ENCODE measurements at regions not wholly inside any gene's neighbourhood (a gene's known extent, or its start where the extent isn't known, plus 50 kb on each side); places are given as distances from the start of the nearest gene placed in this dataset.

- DNase-seq (ENCODE audit: low read depth in 2 of 2) = no peak
Observed at GRCh38 chr13:111038887-111039286, 76.2 kb upstream of the ARHGEF7 start.

GRCh38 chr13:111037927-111038326 lies 77.2 kb upstream of the ARHGEF7 start:
- no peak for DNase-seq (ENCODE audit: low read depth in 2 of 2)

GRCh38 chr13:111036665-111037064 lies 78.4 kb upstream of the ARHGEF7 start:
- DNase-seq (ENCODE audit: low read depth in 2 of 2) = no peak

- no peak for DNase-seq (ENCODE audit: low read depth in 2 of 2)
Observed at GRCh38 chr13:111035861-111036260, 79.2 kb upstream of the ARHGEF7 start.

DNA sequence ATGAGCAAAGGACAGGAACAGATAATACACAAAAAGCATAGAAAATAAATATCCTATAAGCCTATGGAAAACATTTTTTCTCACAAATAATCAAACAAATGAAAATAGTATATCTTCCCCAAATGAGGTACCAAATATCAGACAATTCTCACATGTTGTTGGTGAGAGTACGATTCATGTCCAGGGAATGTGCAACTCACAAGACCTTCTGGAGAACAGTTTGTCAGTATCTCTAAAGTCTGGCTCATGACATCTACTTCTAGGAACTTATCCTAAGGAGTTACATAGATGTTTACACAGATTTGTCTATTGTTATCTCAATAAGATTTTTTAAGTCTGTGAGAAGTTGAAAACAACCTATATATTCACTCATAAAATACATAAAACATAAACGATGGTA lies 80.3 kb upstream of the ARHGEF7 start:
- DNase-seq (ENCODE audit: low read depth in 2 of 2) = no peak

- DNase-seq (ENCODE audit: low read depth in 2 of 2) = no peak
Observed at GRCh38 chr13:111033172-111034130, 81.7 kb upstream of the ARHGEF7 start.

- DNase-seq (ENCODE audit: low read depth in 2 of 2) = peak; percentile 14 to 29
Observed at GRCh38 chr13:111031531-111031961, 83.6 kb upstream of the ARHGEF7 start.

DNA sequence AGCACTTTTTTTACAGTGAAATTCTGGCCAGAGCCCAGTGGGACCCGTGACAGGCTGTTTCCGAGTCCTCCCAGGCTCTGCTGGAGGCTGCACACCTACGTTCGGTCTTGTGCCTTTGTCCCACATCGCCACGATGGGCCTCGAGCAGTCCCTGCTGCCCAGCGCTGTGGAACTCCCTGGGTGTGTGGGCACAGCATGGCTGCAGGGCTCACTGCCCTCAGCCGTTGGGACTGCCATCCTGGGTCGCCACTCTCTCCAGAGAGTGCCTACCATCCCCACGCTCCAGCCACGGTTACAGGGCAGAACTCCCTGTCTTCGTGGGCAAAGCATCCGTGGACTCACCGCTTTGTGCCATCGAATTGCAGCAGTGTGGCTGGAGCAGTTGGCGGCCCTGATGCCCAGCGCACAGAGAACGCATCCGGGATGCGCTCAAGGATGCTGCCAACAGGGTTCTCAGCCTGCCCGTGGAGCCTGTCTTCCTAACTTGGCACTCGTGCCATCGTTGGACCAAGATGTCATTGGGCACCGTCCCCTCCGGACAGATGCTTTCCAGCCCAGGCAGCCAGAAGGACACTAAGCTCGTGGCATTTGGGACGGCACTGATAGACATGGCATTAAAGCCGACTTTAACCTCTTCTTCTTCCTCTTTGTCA lies 85.0 kb upstream of the ARHGEF7 start:
- DNase-seq (ENCODE audit: low read depth in 2 of 2) = no peak

DNA sequence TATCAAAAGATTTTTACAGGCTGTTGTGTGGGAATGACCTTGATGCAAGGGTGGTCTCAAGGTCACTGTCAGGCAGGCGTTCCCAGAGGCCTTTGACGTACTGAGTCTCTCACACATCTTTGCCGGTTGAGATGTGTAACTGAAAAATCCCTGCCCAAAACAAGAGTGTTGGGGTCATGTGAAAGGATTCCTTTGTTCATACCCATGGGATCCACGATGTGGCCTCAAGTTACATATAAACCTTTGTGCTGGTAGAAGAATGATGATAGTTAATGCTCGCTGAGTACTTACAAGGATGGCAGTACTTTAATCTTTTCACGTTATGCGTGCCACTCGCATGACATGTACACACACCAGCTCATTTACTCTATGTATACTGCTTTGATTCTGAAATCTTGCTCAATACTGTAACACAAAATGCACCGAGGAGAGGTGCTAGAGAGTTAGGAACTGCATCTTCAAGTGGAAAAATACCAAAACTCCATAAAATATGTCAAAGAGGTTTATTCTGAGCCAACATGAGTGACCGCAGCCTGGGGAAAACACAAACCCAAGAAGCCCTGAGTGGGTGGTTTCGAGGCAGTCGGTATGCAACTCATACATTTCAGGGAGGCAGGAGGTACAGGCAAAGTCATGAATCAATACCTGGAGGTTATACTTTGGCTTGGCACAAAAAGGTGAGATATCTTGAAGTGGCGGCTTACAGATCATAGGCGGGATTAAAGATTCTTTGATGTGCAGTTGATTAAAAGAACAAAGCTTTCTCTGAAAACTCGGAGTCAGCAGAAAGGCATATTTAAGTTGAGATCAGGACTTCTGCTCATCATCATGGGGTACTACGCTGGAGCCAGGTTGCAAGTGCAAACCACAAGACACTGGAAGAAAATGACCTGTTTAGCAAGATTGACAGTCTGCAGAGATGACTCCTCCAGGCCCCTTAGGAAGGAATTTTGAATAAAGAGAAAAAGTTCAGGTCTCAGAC lies 87.4 kb upstream of the ARHGEF7 start:
- no peak for DNase-seq (ENCODE audit: low read depth in 2 of 2)

GRCh38 chr13:111025310-111025709 lies 89.8 kb upstream of the ARHGEF7 start:
- DNase-seq (ENCODE audit: low read depth in 2 of 2) = no peak

DNA sequence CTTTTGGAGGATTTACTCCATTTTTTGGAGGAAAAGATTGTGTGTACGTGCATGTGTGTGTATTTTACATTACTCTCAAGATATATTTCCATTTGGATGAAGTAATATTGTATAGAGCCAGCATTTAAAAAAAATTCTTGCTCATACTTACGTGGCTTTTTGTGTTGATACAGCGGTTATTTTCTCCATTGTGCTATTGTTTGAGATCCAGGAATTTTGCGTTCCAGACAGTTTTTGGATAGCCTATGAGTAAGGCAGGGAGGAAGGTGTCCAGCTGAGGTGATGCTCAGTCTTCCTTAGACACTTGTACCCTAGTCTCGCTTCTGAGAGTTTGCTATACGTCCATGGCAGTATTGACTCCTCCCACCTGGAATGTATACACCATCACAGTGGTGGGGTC lies 92.2 kb upstream of the ARHGEF7 start:
- DNase-seq (ENCODE audit: low read depth in 2 of 2) = no peak

GRCh38 chr13:111022241-111022640 lies 92.9 kb upstream of the ARHGEF7 start:
- DNase-seq (ENCODE audit: low read depth in 2 of 2) = no peak

- no peak for DNase-seq (ENCODE audit: low read depth in 2 of 2)
Observed at GRCh38 chr13:111021270-111021669, 93.8 kb upstream of the ARHGEF7 start.

DNA sequence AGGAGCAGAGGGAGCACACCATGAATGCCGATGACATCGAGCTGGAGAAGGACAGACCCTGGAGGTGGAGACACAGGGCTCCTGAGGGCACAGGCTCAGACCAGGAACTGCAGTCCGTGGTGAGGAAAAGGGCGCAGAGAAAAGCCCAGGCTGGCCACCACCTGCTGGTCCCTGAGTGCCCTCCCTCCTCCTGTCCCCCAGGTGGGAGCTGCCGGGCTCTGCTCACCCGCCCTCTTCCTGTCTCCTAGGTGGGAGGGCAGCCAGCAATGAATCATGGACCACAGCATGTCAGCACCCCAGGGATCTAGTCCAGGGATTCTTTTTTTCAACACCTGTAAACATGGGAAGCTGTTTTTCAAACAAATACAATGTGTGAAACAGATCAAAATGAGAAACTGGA lies 94.6 kb upstream of the ARHGEF7 start:
- DNase-seq (ENCODE audit: low read depth in 2 of 2) = no peak

DNA sequence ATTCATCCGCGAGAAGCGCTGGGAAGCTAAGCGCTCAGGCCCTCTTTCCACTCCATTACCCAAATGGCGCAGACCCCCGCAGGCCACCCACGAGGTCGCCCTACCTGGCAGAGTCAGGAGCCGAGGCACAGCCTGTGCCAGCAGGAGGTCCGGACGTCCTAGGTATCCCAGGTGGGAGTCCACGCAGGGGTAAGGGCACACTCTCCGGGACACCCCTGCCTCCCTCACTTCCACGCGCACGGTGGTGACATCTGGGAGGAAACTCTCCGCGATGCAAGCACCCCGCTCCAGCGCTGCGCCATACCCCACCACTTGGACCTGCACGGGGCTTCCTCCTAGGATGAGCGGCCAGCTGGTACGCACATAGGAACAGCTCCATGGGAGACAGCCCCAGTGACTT lies 95.1 kb upstream of the ARHGEF7 start:
- DNase-seq (ENCODE audit: low read depth in 2 of 2) = no peak

DNA sequence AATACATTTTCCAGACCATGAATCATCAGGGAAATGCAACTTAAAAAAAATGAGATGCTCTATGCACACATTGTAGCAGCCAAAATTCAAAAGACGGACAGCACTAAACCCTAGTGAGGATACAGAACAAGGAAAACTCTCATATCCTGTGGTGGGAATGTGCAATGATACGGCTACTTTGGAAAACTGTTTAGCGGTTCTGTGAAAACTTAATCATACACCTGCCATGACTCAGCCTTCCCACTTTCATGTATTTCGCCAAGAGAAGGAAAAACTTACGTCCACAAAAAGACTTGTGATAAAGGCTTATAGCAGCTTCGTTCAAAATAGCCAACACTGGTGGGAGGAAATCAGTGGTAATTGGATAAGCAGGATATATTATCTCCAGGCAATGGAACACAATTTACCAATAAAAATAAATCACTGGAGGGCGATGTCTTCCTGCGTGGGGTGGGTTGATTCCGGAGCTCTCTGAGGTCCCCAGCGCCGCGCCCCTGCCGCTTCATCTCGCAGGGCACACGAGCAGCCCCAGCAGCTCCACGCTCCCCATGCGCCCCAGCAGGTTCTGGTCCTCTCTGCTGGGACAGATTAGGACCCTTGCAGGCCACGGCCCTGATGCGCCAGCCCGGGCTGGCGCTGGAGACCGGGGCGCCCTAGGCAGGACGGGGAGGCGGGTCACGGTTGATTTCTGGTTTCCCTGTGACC lies 97.2 kb upstream of the ARHGEF7 start:
- DNase-seq (ENCODE audit: low read depth in 2 of 2) = no peak

DNA sequence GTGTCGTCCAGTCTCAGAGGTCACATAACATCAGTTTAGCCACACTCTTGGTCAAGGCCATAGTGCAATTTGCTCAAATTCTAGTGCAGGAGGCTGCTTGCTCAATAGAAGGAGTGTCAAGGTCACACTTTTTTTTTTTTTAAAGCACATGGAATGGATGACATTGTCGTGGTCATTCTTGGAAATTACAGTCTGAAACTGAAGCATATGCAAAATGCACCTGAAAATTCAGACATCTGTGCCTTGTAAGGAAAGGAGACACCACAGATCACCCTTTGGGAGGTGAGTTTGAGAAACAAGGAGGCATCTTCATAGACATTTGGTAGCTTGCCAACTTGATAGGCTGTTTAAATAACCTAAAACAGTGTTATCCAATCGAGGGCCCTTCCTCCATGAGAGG lies 98.3 kb upstream of the ANKRD10 start:
- no peak for DNase-seq (ENCODE audit: low read depth in 2 of 2)

- no peak for DNase-seq (ENCODE audit: low read depth in 2 of 2)
Observed at GRCh38 chr13:111011899-111012298, 97.0 kb upstream of the ANKRD10 start.

DNA sequence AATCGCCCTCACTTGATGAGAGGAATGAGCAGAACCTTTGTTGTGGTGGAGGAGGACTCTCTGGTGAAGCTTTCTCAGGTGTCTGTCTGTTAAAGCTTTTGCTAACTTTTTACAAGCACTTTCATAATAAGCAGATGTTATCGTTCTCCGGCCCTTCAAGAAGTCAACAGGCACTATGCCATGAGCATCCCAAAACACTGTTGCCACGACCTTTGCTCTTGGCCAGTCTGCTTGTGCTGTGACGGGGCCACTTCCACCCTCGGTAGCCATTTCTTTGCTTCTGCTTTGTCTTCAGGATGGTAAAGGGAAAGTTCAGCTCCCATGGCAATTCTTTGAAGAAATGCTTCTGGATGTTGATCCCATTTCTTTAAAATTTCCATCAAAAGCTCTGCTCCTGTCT lies 93.5 kb upstream of the ANKRD10 start:
- DNase-seq (ENCODE audit: low read depth in 2 of 2) = no peak

- no peak for DNase-seq (ENCODE audit: low read depth in 2 of 2)
Observed at GRCh38 chr13:111007209-111007608, 92.3 kb upstream of the ANKRD10 start.

DNA sequence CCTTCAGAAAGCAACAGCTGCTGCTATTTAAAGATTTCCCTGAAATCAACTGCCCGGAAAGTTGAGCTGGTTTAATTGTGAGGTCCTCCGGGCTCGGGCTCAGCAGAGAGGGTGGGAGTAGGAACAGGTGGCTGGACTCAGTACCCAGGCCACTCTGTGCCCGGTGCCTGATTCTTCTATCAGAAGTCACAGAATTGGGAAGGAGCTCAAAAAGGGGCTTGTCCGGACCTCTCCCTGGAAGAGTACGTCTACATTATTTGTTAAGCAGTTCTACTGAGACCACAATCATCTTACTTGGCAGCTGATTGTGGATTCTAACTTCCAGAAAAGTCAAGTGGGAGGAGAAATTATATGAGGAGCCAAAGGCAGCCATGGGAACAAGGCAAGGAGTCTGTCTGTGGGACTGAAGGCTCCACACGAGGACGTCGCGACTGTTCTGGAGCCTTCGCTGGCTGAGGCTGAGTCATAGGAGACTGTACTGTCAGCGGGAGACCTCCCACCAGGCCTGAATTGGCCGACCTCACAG lies 91.7 kb upstream of the ANKRD10 start:
- DNase-seq (ENCODE audit: low read depth in 2 of 2) = peak in 1 of 2 donors; percentile 71
